AG08395 (cell line): ENCODE measurements at regions not wholly inside any gene's neighbourhood (a gene's known extent, or its start where the extent isn't known, plus 50 kb on each side); places are given as distances from the start of the nearest gene placed in this dataset.

Experiments
- DNase-seq: peaks from one replicate; pipeline ENCODE4 v3.0.0; 2012; ENCODE audit warnings: mixed read lengths, low spot score

DNA sequence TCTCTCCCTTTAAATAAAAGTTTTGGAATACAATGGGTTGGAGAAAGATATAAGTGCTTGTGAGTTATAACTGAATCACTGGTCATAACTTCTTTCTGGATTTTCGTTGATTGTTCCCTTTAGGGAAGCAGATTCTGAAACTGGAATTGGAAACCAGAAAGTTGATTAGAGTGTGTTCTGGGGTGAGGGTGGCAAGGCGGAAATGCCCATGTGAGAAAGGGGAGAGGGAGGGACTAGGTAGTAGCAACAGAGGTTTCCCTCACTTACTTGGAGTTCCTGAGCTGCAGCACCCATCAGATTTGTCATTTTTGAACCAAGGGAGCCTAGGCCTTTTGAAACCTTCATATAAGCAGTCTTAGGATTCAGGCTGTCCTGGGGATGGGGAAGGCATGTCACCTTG, 453.4 kb downstream of the KCNJ3 start:
- no peak for DNase-seq

DNA sequence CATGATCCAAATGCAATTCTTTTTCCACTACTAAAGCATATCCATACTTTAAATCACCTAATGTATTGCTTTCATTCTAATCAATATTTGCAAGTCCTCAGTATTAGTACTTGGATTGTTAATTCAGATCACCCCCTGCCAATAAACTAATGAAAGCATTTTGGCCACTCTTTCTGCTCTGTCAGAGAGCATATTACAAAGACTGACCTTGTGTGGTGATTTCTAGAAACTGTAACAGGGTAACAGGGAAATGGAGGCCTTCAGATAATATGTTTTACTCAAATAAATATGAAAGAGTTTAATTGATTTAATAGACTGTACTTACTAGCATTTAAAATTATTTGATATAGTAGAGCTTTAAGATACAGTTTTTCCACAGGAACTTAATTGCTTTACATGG, 453.0 kb downstream of the KCNJ3 start:
- no peak for DNase-seq

DNA sequence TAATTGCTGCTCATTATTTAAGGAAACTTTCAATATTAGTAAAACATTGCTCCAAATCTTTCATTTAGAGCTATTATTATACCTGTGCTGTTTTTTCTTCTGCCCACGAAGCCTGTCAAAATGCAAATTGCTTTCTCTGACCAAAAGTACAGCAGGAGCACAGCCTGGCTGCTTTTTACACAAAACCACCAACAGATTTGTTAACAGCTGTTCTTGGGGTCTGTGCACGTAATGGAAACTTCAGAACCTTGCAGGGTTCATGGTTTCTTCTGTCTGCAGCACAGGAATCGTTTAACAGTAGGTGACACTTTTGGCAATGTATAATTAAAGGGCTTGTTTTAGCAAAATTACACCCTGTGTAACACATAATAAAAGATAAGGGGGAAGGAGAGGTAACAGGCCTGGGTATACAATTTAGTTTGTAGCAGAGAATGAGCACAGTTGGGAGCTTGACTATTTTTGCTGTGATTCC, 447.3 kb downstream of the KCNJ3 start:
- no peak for DNase-seq

DNA sequence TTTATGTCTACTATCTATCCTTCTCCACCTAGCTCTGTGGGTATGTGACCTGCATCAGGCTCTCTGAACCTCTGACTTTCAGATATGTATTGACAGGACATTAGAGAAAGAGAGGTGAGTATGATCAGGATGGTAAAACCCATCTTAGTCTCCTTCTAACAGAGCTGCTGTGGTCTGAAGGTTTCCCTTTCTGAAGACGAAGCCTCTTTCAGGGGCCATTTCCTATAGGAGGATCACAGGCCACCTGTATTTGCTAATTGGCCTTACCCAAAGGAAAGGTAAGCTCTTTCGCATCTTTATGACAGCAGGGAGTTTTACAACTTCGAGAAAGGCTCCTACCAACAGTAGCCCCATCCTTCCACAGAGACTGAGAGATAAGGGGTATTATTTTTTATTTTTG, 442.9 kb downstream of the KCNJ3 start:
- DNase-seq = no peak

DNA sequence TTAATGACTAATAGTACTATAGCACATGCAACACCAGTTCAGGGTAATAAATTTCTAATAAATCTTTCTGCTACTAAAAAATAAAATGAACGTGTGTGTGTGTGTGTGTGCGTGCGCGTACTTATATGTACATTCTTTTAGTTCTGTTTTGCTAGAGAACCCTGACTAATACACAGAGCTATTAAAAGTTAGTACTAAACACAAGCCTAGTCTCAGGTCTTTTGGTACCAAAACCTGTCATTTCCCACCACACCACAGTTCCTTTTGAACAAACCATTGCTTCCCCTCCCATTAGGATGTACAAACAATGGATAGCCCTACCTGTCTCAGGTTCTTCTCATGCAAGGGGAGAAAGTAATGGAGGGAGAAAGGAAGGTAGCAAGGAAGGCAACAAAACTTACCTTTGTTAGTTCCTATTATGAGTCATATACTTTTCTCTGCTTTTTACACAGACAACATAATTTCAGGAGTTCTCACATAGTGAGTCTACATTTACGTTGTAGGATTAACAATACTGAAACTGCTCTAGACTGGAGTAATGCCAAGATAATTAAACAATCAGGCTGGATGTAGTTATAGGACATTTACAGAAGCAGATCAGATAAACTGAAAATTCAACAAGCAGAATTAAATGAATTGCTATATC, 427.2 kb downstream of the KCNJ3 start:
- DNase-seq = no peak

DNA sequence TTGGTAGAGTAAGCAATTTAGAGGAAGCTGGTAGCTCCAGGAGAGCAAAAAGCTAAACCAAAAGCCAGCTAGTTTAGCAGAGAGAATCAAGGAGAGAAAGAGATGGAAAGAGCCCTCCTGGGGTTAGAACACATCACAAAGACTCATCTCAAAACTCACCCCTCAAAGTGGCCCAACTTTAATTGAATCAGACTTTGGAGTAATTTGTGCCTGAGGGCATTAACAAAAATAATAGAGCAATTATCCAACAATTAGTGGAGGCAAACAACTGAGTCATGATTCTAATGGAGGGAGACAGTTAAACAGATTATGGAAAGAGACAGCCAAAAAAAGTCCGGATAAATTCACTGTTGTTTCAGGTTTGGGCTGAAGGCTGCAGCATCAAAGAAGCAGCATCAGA, 417.4 kb downstream of the KCNJ3 start:
- DNase-seq = no peak

DNA sequence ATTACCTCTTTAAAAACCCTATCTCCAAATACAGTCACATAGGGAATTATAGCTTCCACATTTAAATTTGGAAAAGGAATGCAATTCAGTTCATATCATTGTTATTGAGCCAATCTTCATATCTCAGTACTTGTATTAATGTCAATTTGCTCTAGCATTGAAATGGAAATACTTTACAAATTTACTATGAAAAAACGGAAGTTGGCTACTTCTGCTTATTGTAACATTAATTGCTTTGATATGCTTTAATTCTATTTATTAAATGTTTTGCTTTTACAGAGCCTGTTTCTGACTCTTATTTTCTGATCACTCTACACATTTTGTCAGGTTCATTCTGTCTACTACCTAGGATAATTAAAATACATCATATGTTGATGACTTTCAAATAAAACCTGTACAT, 412.6 kb downstream of the KCNJ3 start:
- DNase-seq = no peak

DNA sequence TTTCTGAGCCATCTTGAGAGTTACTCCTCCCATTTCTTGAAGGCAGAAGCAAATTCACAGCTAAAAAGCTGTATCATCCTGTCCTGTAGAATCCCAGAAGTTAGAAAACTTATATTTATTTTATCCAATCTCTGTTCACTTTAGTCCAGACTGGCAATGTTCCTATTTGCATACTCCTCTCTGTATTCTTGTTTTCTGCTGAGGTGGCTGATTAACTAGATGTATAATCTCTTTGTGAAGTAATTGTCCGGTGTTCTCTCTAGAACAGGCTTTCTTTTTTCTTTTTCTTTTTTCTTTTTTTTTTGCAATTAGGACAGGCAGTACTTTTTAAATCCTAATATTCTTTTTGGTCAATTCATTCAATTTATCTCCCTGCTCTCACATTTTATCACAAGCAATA, 411.0 kb downstream of the KCNJ3 start:
- DNase-seq = no peak

DNA sequence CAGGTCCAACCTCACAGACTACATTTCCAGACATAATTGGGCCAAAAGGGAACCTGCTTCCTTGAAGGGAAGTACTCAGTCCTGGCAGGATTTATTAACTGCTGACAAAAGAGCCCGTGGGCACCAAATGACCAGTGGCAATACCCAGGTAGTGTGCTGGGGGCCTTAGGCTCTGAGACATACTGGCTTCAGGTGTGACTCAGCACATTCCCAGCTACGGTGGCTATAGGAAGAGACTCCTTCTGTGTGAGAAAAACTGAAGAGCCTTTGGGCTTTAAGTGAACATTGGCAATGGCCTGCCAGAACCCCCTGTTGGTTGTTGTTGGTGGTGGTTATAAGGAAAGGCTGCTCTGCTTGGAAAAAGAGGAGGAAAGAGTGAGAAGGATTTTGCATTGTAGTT, 401.8 kb downstream of the KCNJ3 start:
- DNase-seq = no peak

DNA sequence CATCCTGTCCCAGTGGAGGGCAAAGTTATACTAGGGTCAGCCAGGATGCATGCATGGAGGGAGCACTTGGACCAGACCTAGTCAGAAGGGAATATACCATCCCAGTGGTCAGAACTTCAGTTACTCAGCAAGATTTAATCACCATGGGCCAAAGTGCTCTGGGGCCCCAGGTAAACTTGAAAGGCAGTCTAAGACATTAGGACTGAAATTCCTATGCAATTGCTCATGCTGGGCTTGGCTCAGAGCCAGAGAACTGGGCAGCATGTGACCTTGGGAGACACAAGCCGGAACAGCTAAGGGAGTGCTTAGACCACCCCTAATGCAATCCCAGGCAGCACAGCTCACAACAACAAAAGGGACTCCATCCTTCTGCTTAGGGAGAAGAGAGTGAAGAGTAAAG, 401.3 kb downstream of the KCNJ3 start:
- no peak for DNase-seq

DNA sequence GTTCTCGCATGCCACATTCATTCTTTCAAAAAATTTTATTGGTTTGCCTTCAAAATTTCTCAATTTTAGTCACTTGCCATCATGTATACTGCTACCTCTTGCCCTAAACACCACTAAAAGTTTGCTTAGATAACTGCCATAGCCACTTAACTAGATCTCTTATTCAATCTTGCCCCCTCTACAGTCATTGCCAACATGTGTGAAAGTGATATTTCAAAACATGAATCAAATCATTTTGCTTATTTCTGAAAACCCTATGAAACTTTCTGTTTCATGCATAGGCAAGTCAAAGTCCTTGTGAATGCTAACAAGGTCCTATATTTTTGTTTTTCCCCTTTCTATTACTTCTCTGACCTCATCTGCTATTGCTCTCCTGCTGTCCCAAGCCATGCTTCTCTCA, 397.1 kb downstream of the KCNJ3 start:
- DNase-seq = no peak

DNA sequence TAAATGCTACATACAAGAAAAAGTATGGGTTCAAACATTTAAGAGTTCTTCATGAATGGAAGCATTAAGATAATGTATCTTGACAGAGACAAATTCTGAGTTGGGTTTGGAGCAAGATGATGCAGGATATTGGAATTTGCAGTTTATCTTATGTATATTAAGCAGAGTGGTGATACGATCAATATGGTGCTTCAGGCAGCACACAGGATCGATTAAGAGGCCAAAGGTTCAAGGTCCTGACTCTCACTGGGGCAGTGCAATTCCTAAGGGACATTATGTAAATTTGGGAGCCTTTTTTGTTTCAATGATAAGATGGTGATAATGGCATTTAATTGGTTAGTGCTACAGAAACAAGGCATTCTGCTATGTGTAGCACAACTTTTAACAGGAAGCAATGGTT, 381.9 kb downstream of the KCNJ3 start:
- no peak for DNase-seq

DNA sequence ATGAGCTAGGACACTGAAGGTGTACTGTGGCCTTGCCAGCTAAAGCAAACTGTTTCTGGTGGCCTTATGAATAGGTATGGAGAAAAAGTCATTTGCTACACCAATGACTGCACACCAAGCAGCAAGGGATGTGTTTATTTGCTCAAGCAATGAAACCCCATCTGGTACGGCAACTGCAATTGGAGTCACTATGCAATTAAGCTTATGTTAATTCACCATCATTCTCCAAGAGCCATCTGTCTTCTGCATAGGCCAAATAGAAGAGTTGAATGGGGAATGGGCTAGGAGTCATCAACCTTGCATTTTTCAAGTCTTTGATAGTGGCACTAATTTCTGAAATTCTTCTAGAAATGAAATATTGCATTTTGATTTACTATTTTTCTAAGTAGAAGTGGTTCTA, 372.0 kb downstream of the KCNJ3 start:
- no peak for DNase-seq

DNA sequence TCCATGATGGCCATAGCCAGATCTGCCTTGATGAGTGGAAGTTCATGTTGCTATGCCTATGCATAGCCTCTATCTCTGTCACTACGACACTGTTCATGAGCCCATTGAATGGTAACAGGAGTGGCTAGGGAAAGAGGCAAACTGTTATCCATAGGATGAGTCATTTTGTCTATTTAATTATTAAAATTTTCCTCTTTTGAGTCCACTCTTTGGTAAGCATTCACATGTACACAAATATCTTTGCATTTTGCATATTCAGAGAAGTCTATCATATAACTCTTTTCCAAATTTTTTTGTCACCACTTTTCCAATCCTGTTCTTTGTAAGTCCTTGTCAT, 364.4 kb downstream of the KCNJ3 start:
- DNase-seq = no peak

DNA sequence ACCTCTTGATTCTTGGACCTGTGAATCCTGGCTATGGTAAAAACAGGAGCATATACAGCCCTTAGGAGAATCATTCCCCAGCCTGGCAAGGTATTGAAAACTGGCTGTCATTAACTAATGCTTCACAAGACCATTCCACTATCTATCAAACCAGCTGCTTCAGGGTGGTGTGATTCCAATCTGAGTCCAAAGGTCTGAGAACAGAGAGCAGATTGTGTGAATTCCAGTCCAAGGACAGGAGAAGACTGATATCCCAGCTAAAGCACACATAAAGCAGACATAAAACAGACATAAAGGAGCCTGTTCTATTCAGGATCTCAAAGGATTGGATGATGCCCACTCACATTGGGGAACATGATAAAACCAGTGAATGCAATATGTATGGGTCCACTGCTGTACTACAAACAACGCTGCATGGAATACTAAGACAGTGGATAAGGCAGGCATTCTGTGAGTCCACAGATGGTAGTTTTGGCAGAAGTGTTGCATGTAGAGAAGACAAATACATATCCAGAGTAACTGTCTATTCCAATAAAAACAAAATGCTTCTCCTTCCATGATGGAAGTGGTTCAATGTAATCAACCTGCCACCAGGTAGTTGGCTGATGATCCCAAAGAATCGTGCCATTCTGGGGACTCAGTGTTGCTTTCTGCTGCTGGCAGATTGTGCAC, 363.9 kb downstream of the KCNJ3 start:
- no peak for DNase-seq

DNA sequence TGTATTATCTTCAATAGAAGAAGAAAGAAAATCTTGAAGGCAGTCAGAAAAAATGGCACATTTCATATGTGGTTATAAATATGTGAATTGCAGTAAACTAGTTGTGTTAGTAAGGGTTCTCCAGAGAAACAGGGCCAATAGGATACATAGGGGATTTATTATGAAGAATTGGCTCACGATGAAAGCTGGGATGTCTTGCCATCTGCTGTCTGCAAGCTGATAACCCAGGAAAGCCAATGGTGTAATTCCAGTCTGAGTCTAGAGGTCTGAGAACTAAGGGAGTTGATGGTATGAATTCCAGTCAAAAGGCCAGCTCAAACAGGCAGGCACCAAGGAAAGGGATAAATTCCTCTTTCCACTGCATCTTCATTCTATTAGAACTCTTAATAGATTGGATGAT, 362.4 kb downstream of the KCNJ3 start:
- DNase-seq = no peak

DNA sequence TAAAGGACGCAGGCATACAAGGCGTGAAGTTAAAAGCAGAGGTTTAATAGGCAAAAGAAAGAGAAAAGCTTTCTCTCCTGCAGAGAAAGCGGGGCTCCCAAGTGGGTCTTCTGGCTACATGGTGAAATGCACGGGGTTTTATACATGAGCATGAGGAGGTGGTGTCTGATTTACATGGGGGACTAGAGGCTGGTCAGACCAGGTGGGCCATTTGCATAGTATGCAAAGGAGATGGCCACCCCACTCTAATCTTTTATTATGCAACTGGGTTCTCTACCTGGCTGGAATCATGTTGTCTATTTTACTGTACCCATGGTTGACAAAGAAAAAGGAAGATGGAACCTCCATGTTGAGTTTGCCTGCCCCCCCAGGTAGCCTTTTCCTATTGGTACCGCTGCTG, 356.2 kb downstream of the KCNJ3 start:
- no peak for DNase-seq

DNA sequence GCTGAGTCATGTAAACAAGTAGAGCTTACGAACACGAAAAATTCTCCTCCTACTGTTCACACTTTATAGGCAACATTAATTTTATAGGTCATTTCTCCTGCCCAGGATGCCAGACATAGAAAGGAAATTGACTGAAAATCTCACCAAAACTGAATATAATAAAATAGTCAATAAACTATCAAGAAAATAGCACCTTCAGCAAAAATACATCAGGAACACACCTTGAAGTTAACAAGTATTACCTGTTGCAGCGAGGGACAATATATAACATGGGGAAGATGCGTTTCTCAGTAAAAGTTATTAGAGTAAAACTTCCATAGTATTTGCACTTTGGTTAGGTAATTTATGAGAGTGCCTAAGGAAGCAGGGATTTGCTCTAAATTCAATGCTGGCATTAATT, 344.6 kb downstream of the KCNJ3 start:
- DNase-seq = no peak

DNA sequence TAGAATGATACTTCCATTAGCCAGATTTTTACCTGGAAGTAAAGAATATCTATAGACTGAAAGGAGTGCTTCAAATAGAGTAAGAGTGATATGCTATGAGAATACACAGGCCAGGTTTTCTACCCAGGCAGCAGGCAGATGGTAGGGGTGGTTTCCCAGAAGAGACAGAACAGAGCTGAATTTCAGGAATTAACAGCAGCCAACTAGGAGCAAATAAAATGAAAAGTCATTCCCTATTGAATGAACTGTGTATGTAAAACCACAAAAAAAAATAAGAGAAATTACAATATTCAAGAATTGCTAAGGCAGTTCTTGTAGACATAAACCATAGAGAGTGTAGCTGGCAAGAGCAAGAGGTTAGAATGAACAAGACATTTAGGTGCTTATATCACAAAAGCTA, 336.8 kb downstream of the KCNJ3 start:
- no peak for DNase-seq

DNA sequence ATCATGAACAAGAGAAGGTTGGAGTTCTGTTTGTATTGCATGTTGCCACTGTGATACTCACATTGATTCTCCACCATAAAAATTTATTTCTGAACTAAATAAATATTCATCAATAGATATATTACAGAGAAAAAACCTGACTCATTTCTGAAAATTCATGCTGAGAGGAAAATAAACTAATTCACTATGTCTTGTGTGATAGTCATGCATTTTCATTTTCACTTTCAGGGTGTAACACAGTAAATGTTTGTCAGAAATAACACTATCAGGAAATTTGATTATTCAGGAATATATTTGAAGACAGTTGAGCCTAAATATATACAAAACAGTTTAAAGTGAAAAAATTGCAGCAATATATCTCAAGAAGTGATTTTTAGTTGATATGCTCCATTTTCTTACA, 335.2 kb downstream of the KCNJ3 start:
- DNase-seq = no peak

DNA sequence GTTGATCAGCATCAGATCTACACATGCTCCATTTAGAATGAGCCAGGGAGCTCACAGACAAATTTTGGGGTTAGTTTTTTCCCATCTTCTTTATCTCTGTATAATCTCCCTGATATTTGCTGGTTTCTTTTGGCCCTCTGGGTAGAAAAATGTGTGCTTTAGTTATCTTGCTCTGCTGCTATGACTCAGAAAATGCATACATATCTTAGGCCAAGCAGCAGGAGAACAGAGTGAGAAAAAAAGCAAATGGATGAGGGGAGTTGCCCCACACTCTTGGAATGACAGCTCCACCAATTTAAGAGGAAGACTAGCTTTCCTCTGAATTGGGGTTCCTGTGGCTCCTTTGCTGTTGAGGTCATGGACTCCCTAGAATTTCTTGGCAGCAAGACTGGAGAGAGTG, 331.8 kb downstream of the KCNJ3 start:
- no peak for DNase-seq

DNA sequence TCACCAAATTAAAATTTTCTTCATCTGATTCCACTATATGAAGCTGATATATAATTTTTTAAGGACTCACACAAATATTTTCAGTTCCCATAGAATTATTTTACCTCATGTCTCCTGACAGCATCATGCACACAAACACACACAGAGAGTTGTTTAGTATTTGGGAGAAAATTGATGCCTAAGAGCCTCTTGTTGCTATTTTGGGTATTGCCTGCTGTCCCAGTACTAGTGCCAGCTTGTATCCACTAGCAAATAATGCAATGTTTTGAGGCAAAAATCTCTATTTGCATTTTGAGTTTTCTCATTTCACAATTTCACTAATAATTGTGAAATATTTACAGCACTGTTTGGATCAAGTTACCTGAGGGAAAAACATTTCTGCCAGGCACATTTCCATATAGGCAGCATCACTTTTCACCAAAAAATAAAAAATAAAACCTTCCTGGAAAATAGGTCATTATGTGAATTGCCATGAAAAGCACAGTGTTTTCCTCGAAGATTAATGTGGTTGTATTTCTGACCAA, 328.2 kb downstream of the KCNJ3 start:
- no peak for DNase-seq

DNA sequence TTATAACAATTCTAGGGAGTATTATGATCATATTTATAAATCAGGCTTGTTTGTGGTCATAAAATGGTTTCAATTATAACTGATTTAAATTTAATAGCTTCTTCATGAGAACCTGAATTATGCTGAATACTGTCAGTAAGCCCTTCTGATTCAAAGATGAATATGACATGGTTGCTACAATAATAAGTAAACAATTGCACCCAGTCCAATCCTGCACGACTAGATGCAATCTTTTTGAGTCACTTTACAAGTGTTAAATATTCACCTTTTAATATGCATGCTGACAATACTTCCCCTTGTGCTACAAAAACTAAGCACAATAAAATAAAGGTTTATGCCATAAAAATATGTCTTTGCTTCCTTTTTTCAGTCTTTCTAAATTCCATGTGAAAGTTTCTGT, 325.2 kb downstream of the KCNJ3 start:
- DNase-seq = no peak

DNA sequence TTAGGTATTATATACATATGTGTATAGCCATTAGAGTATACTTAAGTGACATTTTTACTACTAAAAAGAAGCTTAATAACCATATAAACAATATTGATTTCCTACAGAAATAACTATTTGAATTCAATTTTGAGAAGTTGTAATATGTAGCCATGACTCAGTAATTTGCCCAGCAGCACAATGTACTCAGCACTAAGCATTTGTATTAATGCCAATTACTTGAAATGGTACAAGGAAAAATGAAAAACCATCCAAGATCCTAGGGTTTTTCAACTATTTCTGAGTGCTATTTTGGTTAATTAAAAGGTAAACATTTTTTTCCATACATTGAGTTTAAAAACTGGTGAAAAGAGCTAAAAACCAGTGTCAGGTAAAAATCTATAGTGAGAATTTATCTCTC, 324.0 kb downstream of the KCNJ3 start:
- no peak for DNase-seq
